NCI-H460 (cell line): ENCODE measurements at regions not wholly inside any gene's neighbourhood (a gene's known extent, or its start where the extent isn't known, plus 50 kb on each side); places are given as distances from the start of the nearest gene placed in this dataset.

ENCODE experiments used
- DNase-seq: peaks from one replicate; pipeline ENCODE4 v3.0.0-alpha.2; 2016; ENCODE audit warnings: low read depth; ENCODE audit errors: extremely low read depth

DNA sequence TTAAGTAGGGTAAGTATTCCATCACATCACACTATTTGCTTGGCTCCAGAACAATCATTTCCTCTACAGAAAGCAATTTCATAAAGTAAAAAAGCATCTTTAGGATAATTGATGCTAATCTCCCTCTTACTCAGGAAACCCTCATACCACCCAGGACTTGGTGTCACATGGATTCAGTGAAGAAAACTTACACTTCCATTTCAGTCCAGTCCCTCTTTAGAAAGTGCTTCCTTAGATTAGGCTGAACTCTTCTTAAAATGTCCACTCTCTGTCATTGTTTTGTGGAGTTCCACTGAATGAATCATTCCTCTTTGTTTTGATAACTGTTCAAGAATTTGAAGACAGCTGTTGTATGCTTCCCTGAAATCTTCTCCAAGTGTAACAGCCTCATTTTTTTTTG, 144.0 kb upstream of the ZNF462 start:
- DNase-seq, result no peak

DNA sequence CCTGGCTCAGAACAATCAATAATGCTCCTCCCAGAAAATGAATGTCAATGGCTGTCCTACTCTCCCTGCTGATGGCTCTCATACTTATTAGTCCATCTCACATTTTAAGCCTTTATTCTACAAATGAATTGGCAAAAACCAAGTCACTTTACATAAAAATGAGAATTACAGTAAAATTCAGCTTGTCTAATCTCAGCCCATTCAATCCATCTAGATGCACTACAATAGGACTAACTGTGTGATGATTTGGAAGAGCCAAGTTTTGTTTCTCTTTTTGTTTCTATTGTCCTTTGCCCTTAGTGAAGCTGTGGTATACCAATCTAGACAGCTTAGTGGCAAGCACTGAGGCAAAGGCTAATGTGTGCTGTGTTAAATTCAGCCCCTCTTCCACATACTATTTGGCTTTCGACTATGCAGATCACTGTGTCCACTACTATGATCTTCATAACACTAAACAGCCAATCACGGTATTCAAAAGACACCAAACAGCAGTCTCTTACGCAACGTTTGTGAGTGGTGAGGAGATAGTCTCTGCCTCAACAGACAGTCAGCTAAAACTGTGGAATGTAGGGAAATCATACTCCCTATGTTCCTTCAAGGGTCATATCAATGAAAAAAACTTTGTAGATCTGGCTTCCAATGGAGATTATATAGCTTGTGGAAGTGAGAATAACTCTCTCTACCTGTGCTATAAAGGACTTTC, 140.8 kb upstream of the ZNF462 start:
- DNase-seq, result no peak

DNA sequence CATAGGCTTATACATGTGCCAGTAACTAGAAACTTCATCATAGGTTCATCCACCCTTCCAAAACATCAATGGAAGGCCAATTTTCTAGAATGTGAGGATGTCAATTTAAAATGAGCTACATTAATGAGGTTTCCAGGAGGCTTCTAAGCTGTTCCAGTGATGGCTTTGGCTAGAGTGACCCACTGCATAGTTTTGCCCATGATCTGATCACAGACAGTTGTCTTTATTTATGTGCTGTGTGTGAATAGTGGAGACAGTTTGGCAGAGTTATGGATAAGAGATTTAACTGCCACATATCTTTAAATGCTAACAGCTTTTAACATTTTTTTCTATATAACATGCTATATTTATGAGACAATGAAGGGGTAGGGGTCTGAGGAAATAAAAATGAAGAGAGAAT, 139.0 kb upstream of the ZNF462 start:
- DNase-seq, result no peak

DNA sequence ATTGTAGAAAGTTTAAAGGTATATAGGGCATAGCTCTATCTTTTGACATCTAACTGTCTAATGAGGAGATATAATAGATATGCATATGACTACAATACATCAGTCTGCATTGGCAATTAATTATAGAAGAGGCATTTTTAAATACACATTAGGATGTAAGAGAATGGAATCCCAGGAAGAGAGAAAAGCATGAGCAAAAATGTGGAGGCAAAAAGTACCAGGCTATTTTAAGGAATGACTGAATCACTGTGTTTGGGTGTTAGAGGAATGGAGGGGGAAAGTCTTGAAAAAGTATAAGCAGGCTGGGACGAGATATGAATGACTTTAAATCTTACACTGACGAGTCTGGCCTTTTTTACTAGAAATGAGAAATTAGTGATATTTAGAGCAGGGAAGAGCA, 138.4 kb upstream of the ZNF462 start:
- no peak for DNase-seq

DNA sequence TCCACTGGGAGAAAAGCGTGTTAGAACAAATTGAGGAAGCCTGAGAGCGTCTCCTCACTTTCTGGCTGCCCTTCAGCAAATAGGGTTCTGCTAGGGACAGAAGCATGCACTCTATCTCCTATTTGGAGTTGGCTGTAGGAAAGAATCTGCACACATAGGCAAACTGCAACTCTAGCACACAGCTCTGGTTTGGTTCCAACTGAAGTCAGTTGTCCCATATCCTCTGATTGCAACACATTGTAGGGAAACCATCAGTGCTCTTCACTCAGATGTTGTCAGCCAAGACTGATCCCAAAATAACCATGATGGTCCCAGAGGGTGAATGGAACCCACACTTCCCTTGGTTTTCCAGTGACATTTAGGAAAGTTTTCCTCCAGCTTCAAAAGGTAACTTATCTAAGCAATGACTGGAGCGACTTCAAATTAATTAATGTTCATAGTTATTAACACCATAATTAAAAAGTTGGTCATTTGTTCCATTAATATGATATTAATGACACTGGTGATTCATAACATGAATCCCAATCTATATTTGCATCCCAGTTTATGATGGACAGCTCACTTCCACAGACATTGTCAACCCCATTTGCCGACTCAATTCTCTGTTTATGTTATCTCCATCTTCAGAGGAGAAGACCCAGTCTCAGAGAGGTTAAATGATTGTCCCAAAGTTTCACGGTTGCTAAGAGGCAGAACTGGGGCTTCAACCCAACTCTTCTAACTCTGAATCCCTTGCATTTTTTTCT, 136.7 kb upstream of the ZNF462 start:
- DNase-seq, result no peak

DNA sequence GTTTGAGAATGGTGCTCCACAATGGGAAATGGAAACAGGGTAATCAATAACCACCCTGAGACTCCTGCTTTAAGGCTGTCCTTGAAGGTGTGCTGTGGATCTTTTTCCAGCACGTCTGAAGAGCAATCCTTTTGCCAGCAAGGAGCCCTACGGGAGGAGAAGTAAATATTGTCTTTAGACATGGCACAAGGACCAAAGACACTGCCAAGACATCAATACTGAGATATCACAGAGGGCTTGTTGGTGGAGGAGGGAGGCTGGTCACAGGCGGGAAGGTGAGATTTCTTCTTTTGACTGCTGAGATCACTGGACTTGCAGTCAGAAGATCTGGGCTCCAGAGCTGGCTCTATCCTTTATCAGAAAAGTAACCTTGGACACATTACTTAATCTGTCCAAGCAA, 135.0 kb upstream of the ZNF462 start:
- DNase-seq, result no peak

DNA sequence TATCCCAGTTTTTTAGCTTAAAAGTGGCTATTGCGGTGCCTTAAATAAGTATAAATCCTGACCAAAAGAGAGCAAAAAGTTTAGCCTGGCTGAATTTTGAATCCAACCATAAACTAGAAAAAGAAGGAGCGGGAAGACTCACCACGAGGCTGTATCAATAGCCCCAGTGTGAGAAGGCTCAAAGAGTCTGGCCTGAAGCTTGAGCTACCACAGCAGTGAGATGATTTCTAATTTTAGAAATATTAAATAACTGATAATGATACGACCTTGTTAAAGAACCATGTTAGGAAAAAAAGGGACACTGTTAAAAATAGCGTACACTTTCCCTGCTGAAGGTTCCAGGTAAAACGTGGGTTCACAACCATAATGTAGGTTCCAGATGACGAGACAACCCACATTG, 134.1 kb upstream of the ZNF462 start:
- no peak for DNase-seq

DNA sequence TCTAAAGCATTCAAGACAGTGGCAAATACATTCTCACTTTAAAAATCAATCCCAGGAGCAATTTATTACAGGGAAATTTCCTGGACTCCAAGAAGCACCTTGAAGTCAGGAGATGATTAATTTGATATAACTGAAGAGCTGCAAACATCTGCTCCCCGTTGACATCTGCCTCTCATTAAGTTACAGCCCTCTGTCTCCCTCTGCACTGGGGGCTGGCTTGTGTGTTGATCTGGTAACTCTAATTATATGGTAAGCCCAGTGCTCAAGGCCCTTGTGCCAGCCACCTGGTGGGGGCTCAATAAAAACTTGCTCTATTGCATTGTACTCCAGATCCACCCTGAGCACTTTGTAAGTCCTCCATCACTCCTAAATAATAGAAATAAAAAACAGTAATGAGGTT, 131.1 kb upstream of the ZNF462 start:
- DNase-seq, result no peak

DNA sequence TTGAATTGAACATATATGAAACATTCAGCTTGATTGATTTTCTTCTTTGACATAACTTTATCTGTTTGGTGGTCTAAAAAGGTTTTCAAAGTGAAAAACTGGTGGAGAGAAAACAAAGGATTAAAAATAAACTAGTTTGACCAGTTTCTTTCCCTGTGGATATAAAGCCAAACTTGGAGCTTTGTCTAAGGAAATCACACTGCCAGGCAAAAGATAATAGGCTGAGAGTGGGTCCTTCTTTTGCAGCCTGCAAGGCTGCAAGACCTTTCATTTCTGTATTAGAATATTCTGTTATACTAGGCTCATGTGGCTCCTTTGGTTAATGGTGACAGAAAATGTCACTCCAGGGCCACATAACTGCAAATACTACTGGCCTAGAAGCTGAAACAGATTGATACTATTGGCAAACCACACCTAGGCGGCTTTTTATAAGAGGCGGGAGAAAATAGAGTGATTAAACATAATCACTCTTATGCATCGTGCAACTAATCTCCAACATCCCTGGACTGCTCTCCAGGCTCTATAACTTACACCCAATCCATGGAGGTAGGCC, 129.1 kb upstream of the ZNF462 start:
- DNase-seq, result no peak

DNA sequence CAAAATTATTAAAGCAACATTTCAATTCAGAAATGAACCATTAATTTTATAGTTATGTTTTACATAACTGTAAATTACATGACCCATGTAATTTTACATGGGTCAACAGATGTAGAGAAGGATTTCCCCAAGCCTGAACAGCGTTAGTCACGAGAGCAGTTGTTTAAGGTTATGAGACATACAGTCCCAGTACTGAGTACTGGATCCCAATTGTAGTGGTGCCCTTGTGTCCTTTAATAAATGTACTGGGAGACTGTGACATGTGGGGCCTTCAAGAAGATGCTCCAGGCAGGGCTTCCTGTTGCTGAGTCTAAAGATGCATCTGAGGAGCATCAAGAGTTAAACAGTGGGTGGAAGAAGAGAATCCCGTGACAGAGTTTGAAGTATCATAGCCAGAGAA, 125.5 kb upstream of the ZNF462 start:
- no peak for DNase-seq

DNA sequence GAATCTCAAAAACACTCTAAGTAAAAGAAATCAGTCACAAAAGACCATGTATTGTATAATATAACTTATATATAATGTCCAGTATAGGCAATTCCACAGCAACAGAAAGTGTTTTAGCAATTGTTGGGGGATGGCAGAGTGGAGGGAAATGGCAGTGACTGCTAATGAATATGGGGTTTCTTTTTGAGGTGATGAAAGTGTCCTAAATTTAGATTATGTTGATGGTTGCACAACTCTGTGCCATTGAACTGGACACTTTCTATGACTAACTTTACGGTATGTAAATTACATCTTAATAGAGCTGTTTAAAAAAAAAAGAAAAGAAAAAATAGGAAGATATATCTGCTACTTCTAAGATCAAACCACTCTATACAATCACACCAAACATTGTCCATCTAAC, 124.9 kb upstream of the ZNF462 start:
- DNase-seq, result no peak

DNA sequence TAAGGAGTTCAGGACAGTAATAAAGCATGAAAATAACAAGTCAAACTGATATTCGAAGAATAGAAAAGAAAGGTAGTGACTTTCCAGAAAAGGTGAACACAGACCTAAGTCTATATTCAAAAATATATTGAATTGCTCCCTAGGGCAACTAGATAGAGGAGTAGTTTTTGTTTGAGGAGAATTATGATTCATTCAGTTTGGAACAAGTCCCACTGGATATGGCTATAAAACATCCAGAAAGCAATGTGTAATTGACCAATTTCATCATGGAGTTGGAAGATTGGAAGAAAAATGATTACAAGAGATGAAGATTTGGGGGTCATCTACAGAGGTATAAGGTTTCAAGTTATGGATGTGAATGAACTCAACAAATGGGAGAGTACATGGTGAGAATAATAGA, 117.5 kb upstream of the ZNF462 start:
- no peak for DNase-seq

DNA sequence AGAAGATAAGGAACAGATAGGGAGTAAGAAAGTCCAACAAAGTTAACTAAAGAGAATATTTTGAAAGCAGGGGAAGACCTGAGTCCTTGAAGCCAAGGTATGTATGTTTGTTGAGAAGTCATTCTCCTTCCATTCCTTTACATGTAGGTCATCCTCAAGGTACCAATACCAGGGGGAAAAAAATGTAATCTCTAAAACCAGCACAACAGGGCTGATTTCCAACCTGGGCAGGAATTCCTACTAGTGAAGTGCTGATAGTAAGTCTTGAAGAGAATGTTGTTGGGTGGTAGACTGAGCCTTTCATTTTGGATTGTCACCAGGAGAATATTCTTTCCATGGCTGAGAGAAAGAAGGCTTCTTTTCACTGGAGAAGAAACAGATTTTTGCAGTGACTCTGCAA, 117.1 kb upstream of the ZNF462 start:
- no peak for DNase-seq

DNA sequence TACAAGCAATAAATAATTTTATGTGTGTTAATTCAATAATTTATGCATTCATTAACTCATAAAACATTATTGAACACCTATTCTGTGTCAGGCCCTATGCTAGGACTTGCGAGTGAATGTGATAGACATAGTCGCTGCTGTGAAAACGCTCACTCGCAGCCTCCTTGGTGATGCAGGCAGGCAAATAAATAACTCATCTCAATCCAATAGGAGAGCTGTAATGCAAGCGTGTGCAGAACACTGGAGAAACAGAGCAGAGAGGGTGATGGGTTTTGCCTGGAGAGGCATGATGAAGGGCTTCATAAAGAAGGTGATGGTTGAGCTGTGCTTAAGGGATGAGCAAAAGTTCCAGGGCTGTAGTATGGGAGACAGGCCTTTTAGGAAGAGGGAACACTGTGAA, 111.3 kb upstream of the ZNF462 start:
- DNase-seq, result no peak

DNA sequence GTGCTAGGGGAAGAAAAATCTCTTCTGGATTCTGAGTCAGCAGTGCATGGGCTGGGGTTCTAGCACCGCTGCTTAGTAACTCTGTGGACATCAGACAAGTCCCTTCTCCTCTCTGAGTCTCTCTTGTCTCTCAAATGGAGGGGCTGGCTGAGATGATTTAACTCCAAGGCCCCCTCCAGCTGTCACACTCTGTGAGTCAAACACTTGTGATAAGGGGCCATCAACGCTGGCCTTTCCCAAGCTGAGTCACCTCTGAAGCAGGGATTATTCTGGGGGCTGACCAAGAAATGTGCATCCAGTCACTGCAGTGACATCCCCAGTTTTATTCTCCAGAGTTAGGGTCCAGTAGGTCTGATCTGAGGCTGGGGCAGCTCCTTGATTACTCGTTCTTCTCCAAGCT, 110.4 kb upstream of the ZNF462 start:
- no peak for DNase-seq

DNA sequence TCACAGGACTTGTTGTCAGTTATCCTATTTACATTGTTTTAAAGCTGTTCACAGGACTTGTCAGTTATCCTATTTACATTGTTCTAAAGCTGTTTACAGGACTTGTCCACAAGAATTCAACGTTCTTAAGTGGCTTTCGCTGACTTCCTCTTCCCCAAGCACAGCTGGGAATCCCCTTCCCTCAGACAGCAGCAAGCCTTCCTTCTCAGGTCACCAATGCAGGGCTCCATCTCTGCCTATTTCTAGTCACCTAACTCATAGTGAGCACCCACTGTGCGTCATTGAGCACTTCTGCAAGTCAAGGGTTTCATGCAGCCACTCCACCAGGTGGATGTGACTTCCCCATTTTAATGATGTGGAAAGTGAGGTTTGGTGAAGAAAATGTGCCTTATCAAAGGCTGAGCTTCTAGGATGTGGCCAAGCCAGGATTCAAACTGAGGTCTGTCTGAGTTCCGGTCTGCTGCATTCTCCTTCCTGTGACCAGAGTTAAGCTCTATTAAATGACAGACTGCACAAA, 109.8 kb upstream of the ZNF462 start:
- no peak for DNase-seq

DNA sequence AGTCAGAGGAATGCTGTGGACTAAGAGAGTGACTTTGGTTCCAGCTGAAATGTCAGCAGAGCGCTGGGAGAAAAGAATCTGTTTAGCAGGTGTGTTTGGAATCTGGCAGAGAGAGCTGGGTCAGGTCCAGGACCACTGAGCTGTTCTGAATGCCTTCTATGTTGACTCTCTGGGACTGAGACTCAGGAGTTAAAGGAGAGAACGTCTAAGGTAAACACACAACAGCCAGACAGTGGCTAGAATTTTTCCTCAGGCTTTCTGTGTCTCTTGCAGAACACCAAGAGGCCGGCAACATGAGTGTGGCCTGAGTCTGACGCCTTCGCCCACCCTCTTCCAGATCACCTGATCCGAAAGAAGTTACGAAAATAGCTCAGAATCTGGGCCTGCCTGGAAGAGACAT, 107.2 kb upstream of the ZNF462 start:
- no peak for DNase-seq

DNA sequence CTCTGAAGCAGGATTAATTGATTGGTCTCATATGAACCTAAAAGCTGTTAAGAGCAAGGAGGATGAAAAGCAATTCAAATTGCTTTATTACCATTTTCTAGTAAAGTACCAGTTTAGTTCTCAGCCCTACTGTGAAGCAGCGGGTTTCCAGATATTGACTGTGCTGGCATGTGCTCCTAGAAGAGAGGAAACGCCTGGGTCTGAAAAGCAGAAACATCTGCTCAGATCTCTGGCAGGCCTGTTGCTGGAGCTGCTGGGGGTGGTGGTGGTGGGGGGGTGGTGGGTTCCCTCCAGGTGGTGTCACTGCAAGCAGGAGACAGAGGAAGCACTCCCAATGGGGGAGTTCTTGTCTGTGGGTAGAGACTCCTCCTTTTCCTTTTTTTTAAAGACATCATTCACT, 105.5 kb upstream of the ZNF462 start:
- no peak for DNase-seq

DNA sequence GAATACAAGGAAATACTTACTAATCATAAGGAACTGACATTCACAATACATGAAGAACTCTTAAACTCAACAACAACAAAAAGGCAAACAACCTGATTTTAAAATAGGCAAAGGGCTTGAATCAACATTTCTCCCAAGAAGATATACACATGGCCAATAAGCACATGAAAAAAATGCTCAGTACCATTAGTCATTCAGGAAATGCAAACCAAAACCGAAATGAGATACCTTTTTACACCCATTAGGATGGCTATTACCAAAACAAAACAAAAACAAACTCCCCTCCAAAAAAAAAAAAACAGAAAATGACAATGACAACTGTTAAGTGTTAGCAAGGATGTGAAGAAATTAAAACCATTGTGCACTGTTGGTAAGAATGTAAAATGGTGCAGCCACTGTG, 104.1 kb upstream of the ZNF462 start:
- no peak for DNase-seq

DNA sequence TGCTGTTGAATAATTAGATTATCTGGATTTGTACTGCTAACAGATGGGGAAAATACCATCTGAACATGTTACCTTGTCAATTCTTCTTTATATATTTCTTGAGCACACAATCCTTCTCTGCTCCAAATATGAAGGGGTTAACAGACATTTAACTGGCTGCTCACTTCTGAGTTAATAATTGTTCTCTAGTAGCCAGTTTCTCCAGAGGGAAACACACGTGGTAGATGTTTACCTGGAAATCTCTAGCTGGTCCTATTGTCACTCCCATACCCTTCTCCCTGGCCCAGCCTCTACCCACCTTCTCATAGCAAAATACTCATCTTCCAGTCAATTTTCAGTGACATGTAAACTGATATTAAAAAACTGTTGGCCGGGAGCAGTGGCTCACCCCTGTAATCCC, 101.5 kb upstream of the ZNF462 start:
- DNase-seq, result no peak

DNA sequence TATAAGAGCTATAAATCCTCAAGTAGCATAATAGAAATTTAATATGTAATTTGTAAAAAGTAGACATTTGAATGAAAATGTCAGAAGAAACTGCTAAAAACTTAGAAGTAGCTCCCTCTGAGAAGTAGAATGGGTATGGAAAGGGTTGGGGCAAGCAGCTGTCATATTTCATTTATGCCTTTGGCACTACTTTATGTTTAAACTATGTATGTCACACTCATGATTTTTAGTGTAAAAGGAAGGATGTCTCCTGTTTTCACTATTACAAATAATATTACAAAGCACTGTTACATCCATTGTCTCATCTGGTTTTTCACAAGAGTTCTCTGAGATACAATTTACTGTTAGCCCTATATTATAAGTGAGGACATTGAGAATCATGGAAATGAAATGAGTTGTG, 96.3 kb upstream of the ZNF462 start:
- no peak for DNase-seq

DNA sequence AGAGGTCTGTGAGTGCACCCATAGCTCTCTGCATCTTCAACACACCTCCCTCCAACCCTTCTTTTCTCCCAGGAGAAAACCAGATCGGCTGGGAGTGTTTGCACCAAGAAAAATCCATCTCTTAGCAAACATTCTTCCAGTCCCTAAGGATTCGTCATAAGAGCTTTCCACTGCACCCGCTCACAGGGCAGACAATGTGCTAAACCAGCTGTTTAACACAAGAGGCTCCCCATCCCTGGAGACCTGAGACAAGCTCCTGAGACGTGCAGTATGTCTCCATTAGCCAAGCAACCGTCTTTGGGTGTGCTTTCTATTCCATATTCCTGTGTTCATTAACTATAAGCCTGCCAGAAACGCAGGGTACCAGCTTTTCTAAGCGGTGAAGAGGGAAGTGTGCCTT, 93.6 kb upstream of the ZNF462 start:
- no peak for DNase-seq
